Esophagus squamous epithelium (tissue), 4 donors: ENCODE measurements at regions not wholly inside any gene's neighbourhood (a gene's known extent, or its start where the extent isn't known, plus 50 kb on each side); places are given as distances from the start of the nearest gene placed in this dataset.

Source experiments
- POLR2A ChIP-seq, 4 donors: fragments of 450-650 bp; IDR thresholded peaks; one replicate each; pipeline ENCODE4 v1.6.1; 2017; ENCODE audit warnings: antibody characterized with exemption in 4 of 4, mild to moderate bottlenecking in 4 of 4, moderate library complexity in 3 of 4
- TF ChIP-seq, protein P1 (sequence below), 6 experiments: fragments of 450-650 bp in 4 of 6; fragments of 200-600 bp in 2 of 6; sonication (generic) in 2 of 6; IDR thresholded peaks; one replicate each; pipeline ENCODE4 v1.5.1; 2016 to 2019; ENCODE audit warnings: antibody characterized with exemption in 6 of 6, mild to moderate bottlenecking in 4 of 6, moderate library complexity in 4 of 6

GRCh38 chr4:85078016-85078415 lies 111.5 kb upstream of the WDFY3 start:
- TF ChIP-seq, protein P1, sequence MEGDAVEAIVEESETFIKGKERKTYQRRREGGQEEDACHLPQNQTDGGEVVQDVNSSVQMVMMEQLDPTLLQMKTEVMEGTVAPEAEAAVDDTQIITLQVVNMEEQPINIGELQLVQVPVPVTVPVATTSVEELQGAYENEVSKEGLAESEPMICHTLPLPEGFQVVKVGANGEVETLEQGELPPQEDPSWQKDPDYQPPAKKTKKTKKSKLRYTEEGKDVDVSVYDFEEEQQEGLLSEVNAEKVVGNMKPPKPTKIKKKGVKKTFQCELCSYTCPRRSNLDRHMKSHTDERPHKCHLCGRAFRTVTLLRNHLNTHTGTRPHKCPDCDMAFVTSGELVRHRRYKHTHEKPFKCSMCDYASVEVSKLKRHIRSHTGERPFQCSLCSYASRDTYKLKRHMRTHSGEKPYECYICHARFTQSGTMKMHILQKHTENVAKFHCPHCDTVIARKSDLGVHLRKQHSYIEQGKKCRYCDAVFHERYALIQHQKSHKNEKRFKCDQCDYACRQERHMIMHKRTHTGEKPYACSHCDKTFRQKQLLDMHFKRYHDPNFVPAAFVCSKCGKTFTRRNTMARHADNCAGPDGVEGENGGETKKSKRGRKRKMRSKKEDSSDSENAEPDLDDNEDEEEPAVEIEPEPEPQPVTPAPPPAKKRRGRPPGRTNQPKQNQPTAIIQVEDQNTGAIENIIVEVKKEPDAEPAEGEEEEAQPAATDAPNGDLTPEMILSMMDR (IDR thresholded peaks at IDR 0.05): no peak
- TF ChIP-seq POLR2A (IDR thresholded peaks at IDR 0.05): no peak
